GM23338 (cell line): ENCODE measurements at regions not wholly inside any gene's neighbourhood (a gene's known extent, or its start where the extent isn't known, plus 50 kb on each side); places are given as distances from the start of the nearest gene placed in this dataset.

ENCODE experiments used
- ATAC-seq: fragments of 200-7000 bp; cut with Tn5 transposase; 3 replicates; pipeline ENCODE4 v1.9.1; 2020
- DNase-seq: peaks from one replicate; pipeline ENCODE4 v3.0.0-alpha.2; 2015; ENCODE audit warnings: low spot score
- H2AFZ ChIP-seq: fragments of 200-600 bp; sonication (generic); 2 replicates; pipeline ENCODE4 v1.8.0; 2016; ENCODE audit warnings: antibody characterized with exemption, mild to moderate bottlenecking, moderate library complexity
- H3F3A ChIP-seq: fragments of 200-600 bp; sonication (generic); replicated peaks from 2 replicates; pipeline ENCODE4 v1.8.0; 2017; ENCODE audit warnings: antibody characterized with exemption, mixed run types, low read depth
- H3K27ac ChIP-seq: fragments of 200-600 bp; sonication (generic); 2 replicates; pipeline ENCODE4 v1.6.1; 2016; ENCODE audit warnings: low read depth
- H3K27me3 ChIP-seq: fragments of 200-600 bp; sonication (generic); 2 replicates; pipeline ENCODE4 v1.8.0; 2016; ENCODE audit warnings: mild to moderate bottlenecking, mixed run types, moderate library complexity; ENCODE audit not compliant: insufficient read depth
- H3K36me3 ChIP-seq: fragments of 200-600 bp; sonication (generic); 2 replicates; pipeline ENCODE4 v1.8.0; 2016; ENCODE audit warnings: mild to moderate bottlenecking; ENCODE audit not compliant: insufficient read depth
- H3K4me1 ChIP-seq: fragments of 200-600 bp; sonication (generic); 2 replicates; pipeline ENCODE4 v1.8.0; 2016; ENCODE audit warnings: mild to moderate bottlenecking, moderate library complexity; ENCODE audit not compliant: insufficient read depth
- H3K4me2 ChIP-seq: fragments of 200-600 bp; sonication (generic); 2 replicates; pipeline ENCODE4 v1.7.1; 2017; ENCODE audit warnings: mixed run types
- H3K4me3 ChIP-seq: fragments of 200-600 bp; sonication (generic); 2 replicates; pipeline ENCODE4 v1.6.1; 2016; ENCODE audit warnings: mixed run types
- H3K79me2 ChIP-seq: fragments of 200-600 bp; sonication (generic); replicated peaks from 2 replicates; pipeline ENCODE4 v1.8.0; 2017; ENCODE audit warnings: mild to moderate bottlenecking; ENCODE audit not compliant: insufficient read depth
- H3K9me2 ChIP-seq: fragments of 200-600 bp; sonication (generic); 2 replicates; pipeline ENCODE4 v1.8.0; 2017; ENCODE audit not compliant: insufficient read depth
- H4K20me1 ChIP-seq: fragments of 200-600 bp; sonication (generic); replicated peaks from 2 replicates; pipeline ENCODE4 v1.8.0; 2017; ENCODE audit warnings: mild to moderate bottlenecking; ENCODE audit not compliant: insufficient read depth
- H3K27ac Mint-ChIP-seq: 2 replicates; pipeline ENCODE4 v1.8.0; 2020; ENCODE audit warnings: inconsistent platforms, mild to moderate bottlenecking, moderate library complexity, mixed read lengths
- H3K27me3 Mint-ChIP-seq: 3 replicates; pipeline ENCODE4 v1.8.0; 2022; ENCODE audit warnings: low read depth, mild to moderate bottlenecking, moderate library complexity, mixed read lengths, inconsistent platforms; ENCODE audit not compliant: insufficient read depth, poor library complexity
- H3K36me3 Mint-ChIP-seq: 3 replicates; pipeline ENCODE4 v1.8.0; 2021; ENCODE audit warnings: low read depth, mild to moderate bottlenecking, inconsistent platforms, moderate library complexity, mixed read lengths
- H3K4me1 Mint-ChIP-seq: 3 replicates; pipeline ENCODE4 v1.8.0; 2020; ENCODE audit warnings: mild to moderate bottlenecking, inconsistent platforms, mixed read lengths
- H3K4me3 Mint-ChIP-seq: 3 replicates; pipeline ENCODE4 v1.8.0; 2021; ENCODE audit warnings: moderate library complexity, mild to moderate bottlenecking, inconsistent platforms, mixed read lengths
- H3K9me3 Mint-ChIP-seq: 3 replicates; pipeline ENCODE4 v1.8.0; 2020; ENCODE audit warnings: moderate library complexity, mild to moderate bottlenecking, inconsistent platforms, mixed read lengths
- CREB1 ChIP-seq: fragments of 250-450 bp; sonication (Bioruptor Pico); IDR thresholded peaks from 2 replicates; pipeline ENCODE4 v1.5.0; 2020; ENCODE audit warnings: low read depth, mild to moderate bottlenecking, moderate library complexity
- EZH2 ChIP-seq: fragments of 200-600 bp; sonication (generic); IDR thresholded peaks from one replicate; pipeline ENCODE4 v1.8.0; 2017; ENCODE audit warnings: antibody characterized with exemption, mild to moderate bottlenecking, low read depth; ENCODE audit not compliant: unreplicated experiment
- EZH2phosphoT487 ChIP-seq: fragments of 200-600 bp; sonication (generic); IDR thresholded peaks from one replicate; pipeline ENCODE4 v1.8.1; 2018; ENCODE audit warnings: antibody characterized with exemption; ENCODE audit not compliant: unreplicated experiment
- JUNB ChIP-seq: IDR thresholded peaks from one replicate; pipeline ENCODE4 v1.6.1; 2016; ENCODE audit warnings: antibody characterized with exemption; ENCODE audit not compliant: unreplicated experiment
- STAT1 ChIP-seq: IDR thresholded peaks from one replicate; pipeline ENCODE4 v1.6.1; 2016; ENCODE audit warnings: antibody characterized with exemption; ENCODE audit not compliant: unreplicated experiment
- ZNF331 ChIP-seq: fragments of 250-450 bp; sonication (Bioruptor Pico); IDR thresholded peaks from 2 replicates; pipeline ENCODE4 v1.5.0; 2020; ENCODE audit warnings: low read depth, mild to moderate bottlenecking, moderate library complexity
- TF ChIP-seq, protein P1 (sequence below): fragments of 250-450 bp; sonication (Bioruptor Pico); IDR thresholded peaks from 2 replicates; pipeline ENCODE4 v1.5.0; 2020; ENCODE audit warnings: mild to moderate bottlenecking, moderate library complexity
- TF ChIP-seq, protein P2 (sequence below), 2 experiments: fragments of 200-600 bp in 1 of 2; sonication (generic) in 1 of 2; conservative IDR thresholded peaks; 2 replicates each; pipeline versions ENCODE4 v1.5.1 to v1.6.1; 2016 to 2017; ENCODE audit warnings: antibody characterized with exemption in 2 of 2, low read depth in 2 of 2, mild to moderate bottlenecking in 2 of 2, moderate library complexity in 1 of 2
- TF ChIP-seq, protein P3 (sequence below): IDR thresholded peaks from 2 replicates; pipeline ENCODE4 v1.6.1; 2016; ENCODE audit warnings: antibody characterized with exemption
- TF ChIP-seq, protein P4 (sequence below): IDR thresholded peaks from one replicate; pipeline ENCODE4 v1.6.1; 2018; ENCODE audit warnings: antibody characterized with exemption; ENCODE audit not compliant: unreplicated experiment

DNA sequence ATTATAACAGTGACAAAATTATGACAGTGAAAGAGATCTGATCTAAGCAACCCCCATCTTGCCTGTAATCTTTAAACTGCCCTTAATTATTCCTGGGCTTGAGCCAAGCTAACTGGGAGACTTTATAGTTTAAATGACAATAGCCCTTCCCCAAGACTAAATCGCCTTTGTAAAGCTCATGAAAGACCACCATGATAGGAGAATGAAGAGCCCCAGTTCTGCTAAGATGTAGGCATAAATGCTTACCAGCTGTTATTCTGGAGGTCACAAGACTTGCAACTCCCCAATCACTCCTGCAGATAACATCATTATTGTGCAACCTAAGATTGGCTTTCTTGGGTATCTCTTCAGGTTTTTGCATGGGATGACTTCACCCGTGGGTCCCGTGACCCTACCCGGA, 599.7 kb downstream of the KCNH5 start (continued):
- TF ChIP-seq, protein P1, sequence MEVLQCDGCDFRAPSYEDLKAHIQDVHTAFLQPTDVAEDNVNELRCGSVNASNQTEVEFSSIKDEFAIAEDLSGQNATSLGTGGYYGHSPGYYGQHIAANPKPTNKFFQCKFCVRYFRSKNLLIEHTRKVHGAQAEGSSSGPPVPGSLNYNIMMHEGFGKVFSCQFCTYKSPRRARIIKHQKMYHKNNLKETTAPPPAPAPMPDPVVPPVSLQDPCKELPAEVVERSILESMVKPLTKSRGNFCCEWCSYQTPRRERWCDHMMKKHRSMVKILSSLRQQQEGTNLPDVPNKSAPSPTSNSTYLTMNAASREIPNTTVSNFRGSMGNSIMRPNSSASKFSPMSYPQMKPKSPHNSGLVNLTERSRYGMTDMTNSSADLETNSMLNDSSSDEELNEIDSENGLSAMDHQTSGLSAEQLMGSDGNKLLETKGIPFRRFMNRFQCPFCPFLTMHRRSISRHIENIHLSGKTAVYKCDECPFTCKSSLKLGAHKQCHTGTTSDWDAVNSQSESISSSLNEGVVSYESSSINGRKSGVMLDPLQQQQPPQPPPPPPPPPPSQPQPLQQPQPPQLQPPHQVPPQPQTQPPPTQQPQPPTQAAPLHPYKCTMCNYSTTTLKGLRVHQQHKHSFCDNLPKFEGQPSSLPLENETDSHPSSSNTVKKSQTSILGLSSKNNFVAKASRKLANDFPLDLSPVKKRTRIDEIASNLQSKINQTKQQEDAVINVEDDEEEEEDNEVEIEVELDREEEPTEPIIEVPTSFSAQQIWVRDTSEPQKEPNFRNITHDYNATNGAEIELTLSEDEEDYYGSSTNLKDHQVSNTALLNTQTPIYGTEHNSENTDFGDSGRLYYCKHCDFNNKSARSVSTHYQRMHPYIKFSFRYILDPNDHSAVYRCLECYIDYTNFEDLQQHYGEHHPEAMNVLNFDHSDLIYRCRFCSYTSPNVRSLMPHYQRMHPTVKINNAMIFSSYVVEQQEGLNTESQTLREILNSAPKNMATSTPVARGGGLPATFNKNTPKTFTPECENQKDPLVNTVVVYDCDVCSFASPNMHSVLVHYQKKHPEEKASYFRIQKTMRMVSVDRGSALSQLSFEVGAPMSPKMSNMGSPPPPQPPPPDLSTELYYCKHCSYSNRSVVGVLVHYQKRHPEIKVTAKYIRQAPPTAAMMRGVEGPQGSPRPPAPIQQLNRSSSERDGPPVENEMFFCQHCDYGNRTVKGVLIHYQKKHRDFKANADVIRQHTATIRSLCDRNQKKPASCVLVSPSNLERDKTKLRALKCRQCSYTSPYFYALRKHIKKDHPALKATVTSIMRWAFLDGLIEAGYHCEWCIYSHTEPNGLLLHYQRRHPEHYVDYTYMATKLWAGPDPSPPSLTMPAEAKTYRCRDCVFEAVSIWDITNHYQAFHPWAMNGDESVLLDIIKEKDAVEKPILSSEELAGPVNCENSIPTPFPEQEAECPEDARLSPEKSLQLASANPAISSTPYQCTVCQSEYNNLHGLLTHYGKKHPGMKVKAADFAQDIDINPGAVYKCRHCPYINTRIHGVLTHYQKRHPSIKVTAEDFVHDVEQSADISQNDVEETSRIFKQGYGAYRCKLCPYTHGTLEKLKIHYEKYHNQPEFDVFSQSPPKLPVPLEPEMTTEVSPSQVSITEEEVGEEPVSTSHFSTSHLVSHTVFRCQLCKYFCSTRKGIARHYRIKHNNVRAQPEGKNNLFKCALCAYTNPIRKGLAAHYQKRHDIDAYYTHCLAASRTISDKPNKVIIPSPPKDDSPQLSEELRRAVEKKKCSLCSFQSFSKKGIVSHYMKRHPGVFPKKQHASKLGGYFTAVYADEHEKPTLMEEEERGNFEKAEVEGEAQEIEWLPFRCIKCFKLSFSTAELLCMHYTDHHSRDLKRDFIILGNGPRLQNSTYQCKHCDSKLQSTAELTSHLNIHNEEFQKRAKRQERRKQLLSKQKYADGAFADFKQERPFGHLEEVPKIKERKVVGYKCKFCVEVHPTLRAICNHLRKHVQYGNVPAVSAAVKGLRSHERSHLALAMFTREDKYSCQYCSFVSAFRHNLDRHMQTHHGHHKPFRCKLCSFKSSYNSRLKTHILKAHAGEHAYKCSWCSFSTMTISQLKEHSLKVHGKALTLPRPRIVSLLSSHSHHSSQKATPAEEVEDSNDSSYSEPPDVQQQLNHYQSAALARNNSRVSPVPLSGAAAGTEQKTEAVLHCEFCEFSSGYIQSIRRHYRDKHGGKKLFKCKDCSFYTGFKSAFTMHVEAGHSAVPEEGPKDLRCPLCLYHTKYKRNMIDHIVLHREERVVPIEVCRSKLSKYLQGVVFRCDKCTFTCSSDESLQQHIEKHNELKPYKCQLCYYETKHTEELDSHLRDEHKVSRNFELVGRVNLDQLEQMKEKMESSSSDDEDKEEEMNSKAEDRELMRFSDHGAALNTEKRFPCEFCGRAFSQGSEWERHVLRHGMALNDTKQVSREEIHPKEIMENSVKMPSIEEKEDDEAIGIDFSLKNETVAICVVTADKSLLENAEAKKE: peak; percentile 48; the same call in 1 of the 2 replicates
- TF ChIP-seq STAT1 (no peak), ZNF331 (CRISPR knock-in tag) (no peak), EZH2phosphoT487 (no peak), EZH2 (no peak)
- TF ChIP-seq, protein P2, sequence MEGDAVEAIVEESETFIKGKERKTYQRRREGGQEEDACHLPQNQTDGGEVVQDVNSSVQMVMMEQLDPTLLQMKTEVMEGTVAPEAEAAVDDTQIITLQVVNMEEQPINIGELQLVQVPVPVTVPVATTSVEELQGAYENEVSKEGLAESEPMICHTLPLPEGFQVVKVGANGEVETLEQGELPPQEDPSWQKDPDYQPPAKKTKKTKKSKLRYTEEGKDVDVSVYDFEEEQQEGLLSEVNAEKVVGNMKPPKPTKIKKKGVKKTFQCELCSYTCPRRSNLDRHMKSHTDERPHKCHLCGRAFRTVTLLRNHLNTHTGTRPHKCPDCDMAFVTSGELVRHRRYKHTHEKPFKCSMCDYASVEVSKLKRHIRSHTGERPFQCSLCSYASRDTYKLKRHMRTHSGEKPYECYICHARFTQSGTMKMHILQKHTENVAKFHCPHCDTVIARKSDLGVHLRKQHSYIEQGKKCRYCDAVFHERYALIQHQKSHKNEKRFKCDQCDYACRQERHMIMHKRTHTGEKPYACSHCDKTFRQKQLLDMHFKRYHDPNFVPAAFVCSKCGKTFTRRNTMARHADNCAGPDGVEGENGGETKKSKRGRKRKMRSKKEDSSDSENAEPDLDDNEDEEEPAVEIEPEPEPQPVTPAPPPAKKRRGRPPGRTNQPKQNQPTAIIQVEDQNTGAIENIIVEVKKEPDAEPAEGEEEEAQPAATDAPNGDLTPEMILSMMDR (conservative IDR thresholded peaks at IDR 0.05; ENCODE audit: low read depth in 2 of 2): no peak

DNA sequence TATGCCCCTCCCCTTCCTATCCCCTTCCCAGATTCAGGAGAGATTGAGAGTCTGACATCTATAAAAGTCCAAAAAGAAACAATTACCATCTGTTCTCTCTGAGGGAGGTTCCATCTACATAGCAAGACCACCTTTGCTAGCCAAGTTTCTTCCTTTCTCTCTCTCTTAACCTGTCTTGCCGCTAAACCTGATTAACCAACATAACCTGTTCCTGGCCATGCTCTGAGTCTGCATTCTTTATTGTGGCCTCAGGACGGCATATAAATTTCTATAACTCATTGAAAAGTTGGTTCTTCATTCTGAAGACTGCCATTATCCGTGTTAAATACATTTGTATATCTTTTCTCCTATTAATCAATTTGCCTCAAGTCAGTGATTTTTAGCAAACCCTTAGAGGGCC, 594.0 kb downstream of the KCNH5 start:
- H3K79me2 ChIP-seq: no peaks in the 10 kb centered on the region
- Mint-ChIP-seq H3K27me3 (peaks cover 3% of the 10 kb centered on the region), H3K4me1 (peaks cover 7% of the 10 kb centered on the region; the same call in 2 of the 3 replicates), H3K4me3 (no peak overlapping the region), H3K27ac (peak overlapping the region; percentile 19; the same call in 1 of the 2 replicates), H3K36me3 (peaks cover 23% of the 10 kb centered on the region; the same call in 2 of the 3 replicates), H3K9me3 (peaks cover 19% of the 10 kb centered on the region)
- no peaks in the 10 kb centered on the region for H3K36me3 ChIP-seq
- H2AFZ ChIP-seq: no peak overlapping the region
- H3K27me3 ChIP-seq: no peaks in the 10 kb centered on the region
- ATAC-seq: no peak
- no peak overlapping the region for H3K4me3 ChIP-seq
- no peak overlapping the region for H3K27ac ChIP-seq
- 0 out of 2 replicates have a peak, but pooled peaks cover 5% of the 10 kb centered on the region for H3K9me2 ChIP-seq
- DNase-seq: no peak
- H3K4me1 ChIP-seq: peaks cover 9% of the 10 kb centered on the region
- H4K20me1 ChIP-seq: no peaks in the 10 kb centered on the region
- no peaks in the 10 kb centered on the region for H3F3A ChIP-seq
- H3K4me2 ChIP-seq: no peak overlapping the region
- no peak for TF ChIP-seq EZH2
- TF ChIP-seq, protein P3, sequence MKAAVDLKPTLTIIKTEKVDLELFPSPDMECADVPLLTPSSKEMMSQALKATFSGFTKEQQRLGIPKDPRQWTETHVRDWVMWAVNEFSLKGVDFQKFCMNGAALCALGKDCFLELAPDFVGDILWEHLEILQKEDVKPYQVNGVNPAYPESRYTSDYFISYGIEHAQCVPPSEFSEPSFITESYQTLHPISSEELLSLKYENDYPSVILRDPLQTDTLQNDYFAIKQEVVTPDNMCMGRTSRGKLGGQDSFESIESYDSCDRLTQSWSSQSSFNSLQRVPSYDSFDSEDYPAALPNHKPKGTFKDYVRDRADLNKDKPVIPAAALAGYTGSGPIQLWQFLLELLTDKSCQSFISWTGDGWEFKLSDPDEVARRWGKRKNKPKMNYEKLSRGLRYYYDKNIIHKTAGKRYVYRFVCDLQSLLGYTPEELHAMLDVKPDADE: no peak
- TF ChIP-seq JUNB: no peak
- no peak for TF ChIP-seq EZH2phosphoT487
- TF ChIP-seq CREB1 (CRISPR knock-in tag): no peak
- TF ChIP-seq, protein P4, sequence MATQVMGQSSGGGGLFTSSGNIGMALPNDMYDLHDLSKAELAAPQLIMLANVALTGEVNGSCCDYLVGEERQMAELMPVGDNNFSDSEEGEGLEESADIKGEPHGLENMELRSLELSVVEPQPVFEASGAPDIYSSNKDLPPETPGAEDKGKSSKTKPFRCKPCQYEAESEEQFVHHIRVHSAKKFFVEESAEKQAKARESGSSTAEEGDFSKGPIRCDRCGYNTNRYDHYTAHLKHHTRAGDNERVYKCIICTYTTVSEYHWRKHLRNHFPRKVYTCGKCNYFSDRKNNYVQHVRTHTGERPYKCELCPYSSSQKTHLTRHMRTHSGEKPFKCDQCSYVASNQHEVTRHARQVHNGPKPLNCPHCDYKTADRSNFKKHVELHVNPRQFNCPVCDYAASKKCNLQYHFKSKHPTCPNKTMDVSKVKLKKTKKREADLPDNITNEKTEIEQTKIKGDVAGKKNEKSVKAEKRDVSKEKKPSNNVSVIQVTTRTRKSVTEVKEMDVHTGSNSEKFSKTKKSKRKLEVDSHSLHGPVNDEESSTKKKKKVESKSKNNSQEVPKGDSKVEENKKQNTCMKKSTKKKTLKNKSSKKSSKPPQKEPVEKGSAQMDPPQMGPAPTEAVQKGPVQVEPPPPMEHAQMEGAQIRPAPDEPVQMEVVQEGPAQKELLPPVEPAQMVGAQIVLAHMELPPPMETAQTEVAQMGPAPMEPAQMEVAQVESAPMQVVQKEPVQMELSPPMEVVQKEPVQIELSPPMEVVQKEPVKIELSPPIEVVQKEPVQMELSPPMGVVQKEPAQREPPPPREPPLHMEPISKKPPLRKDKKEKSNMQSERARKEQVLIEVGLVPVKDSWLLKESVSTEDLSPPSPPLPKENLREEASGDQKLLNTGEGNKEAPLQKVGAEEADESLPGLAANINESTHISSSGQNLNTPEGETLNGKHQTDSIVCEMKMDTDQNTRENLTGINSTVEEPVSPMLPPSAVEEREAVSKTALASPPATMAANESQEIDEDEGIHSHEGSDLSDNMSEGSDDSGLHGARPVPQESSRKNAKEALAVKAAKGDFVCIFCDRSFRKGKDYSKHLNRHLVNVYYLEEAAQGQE: no peak
- TF ChIP-seq, protein P2 (conservative IDR thresholded peaks at IDR 0.05; ENCODE audit: low read depth in 2 of 2): no peak
